ENCODE measurements at regions not wholly inside any gene's neighbourhood (a gene's known extent, or its start where the extent isn't known, plus 50 kb on each side); places are given as distances from the start of the nearest gene placed in this dataset.
"Not testable (repeated sequence)": the region's sequence is repeated elsewhere in the genome, so short reads cannot be mapped to it uniquely, and the experiment has no call there.

- no peak for DNase-seq
These were observed 437.5 kb upstream of the TMEM132C start for GRCh38 chr12:127829281-127830064.

GRCh38 chr12:127830065-127830460 lies 436.9 kb upstream of the TMEM132C start:
- no peak for DNase-seq

- no peak for DNase-seq
These were observed 436.2 kb upstream of the TMEM132C start for GRCh38 chr12:127830730-127831129.

GRCh38 chr12:127832172-127832571 lies 434.8 kb upstream of the TMEM132C start:
- no peak for DNase-seq

GRCh38 chr12:127836802-127837201 lies 430.2 kb upstream of the TMEM132C start:
- DNase-seq, result not testable (repeated sequence)

- no peak for DNase-seq
These were observed 409.3 kb upstream of the TMEM132C start for GRCh38 chr12:127857661-127858060.

- DNase-seq, result no peak
These were observed 406.4 kb upstream of the TMEM132C start for GRCh38 chr12:127860536-127860935.

GRCh38 chr12:127861406-127861805 lies 405.6 kb upstream of the TMEM132C start:
- DNase-seq, result no peak

- no peak for DNase-seq
These were observed 393.7 kb upstream of the TMEM132C start for GRCh38 chr12:127873306-127873705.

GRCh38 chr12:127881371-127882140 lies 385.4 kb upstream of the TMEM132C start:
- DNase-seq, result no peak

- no peak for DNase-seq
These were observed 384.0 kb upstream of the TMEM132C start for GRCh38 chr12:127883013-127883412.

- DNase-seq, result no peak
These were observed 380.8 kb upstream of the TMEM132C start for GRCh38 chr12:127885954-127886750.

- no peak for DNase-seq
These were observed 380.1 kb upstream of the TMEM132C start for GRCh38 chr12:127886827-127887226.

GRCh38 chr12:127888943-127889719 lies 377.8 kb upstream of the TMEM132C start:
- DNase-seq, result no peak

- no peak for DNase-seq
These were observed 372.9 kb upstream of the TMEM132C start for GRCh38 chr12:127893895-127894609.

GRCh38 chr12:127896661-127897060 lies 370.3 kb upstream of the TMEM132C start:
- no peak for DNase-seq

GRCh38 chr12:127898616-127899015 lies 368.4 kb upstream of the TMEM132C start:
- no peak for DNase-seq

GRCh38 chr12:127899971-127900370 lies 367.0 kb upstream of the TMEM132C start:
- no peak for DNase-seq

- no peak for DNase-seq
These were observed 366.6 kb upstream of the TMEM132C start for GRCh38 chr12:127900386-127900785.

- no peak for DNase-seq
These were observed 363.8 kb upstream of the TMEM132C start for GRCh38 chr12:127903146-127903545.

- DNase-seq, result no peak
These were observed 357.9 kb upstream of the TMEM132C start for GRCh38 chr12:127909041-127909440.

- no peak for DNase-seq
These were observed 355.7 kb upstream of the TMEM132C start for GRCh38 chr12:127911291-127911690.

Data from stimulated activated CD4-positive, alpha-beta T cell treated with anti-CD3 and anti-CD28 coated beads, Interleukin-2, amount 100 ng/mL, for 24 hours (primary cell).